Liver (tissue), 3 donors: ENCODE measurements at regions not wholly inside any gene's neighbourhood (a gene's known extent, or its start where the extent isn't known, plus 50 kb on each side); places are given as distances from the start of the nearest gene placed in this dataset.

ENCODE experiments used
- RAD21 ChIP-seq, 2 donors: IDR thresholded peaks; 2 replicates each; pipeline ENCODE4 v1.6.1; 2016; ENCODE audit warnings: antibody characterized with exemption in 2 of 2, mild to moderate bottlenecking in 2 of 2
- YY1 ChIP-seq: IDR thresholded peaks from 2 replicates; pipeline ENCODE4 v1.6.1; 2016; ENCODE audit warnings: antibody characterized with exemption, mild to moderate bottlenecking
- TF ChIP-seq, protein P1 (sequence below): fragments of 150-350 bp; IDR thresholded peaks from 2 replicates; pipeline ENCODE4 v1.5.1; 2017; ENCODE audit warnings: improper control_type of control experiment, low read depth, low read length; ENCODE audit not compliant: missing input control
- donor health status: healthy.
- donor health status: healthy.

DNA sequence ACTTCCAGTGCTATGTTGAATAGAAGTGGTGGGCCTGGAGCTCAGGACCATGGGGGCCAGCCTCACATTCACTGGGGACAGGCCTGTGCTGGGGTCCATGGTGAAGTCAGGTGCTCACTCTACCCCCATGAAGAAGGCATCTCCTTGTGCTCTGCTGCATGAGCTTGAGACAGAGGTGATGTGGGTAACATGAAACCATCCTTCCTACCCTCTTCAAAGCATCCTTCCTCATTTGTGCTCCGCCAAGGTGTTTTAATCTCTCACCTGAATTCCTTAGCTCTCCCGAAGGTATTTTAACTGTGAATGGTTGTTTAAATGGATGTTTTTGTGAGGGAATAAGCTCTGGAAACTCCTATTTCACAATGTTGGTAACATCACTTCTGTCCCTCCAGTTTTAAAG lies 209.6 kb upstream of the PCSK2 start:
- no peak for TF ChIP-seq YY1
- TF ChIP-seq, protein P1, sequence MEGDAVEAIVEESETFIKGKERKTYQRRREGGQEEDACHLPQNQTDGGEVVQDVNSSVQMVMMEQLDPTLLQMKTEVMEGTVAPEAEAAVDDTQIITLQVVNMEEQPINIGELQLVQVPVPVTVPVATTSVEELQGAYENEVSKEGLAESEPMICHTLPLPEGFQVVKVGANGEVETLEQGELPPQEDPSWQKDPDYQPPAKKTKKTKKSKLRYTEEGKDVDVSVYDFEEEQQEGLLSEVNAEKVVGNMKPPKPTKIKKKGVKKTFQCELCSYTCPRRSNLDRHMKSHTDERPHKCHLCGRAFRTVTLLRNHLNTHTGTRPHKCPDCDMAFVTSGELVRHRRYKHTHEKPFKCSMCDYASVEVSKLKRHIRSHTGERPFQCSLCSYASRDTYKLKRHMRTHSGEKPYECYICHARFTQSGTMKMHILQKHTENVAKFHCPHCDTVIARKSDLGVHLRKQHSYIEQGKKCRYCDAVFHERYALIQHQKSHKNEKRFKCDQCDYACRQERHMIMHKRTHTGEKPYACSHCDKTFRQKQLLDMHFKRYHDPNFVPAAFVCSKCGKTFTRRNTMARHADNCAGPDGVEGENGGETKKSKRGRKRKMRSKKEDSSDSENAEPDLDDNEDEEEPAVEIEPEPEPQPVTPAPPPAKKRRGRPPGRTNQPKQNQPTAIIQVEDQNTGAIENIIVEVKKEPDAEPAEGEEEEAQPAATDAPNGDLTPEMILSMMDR = no peak
- TF ChIP-seq RAD21 (IDR thresholded peaks at IDR 0.05) = no peak
